Effector CD8-positive, alpha-beta T cell (primary cell): ENCODE measurements at regions not wholly inside any gene's neighbourhood (a gene's known extent, or its start where the extent isn't known, plus 50 kb on each side); places are given as distances from the start of the nearest gene placed in this dataset.
"Not testable (repeated sequence)": the region's sequence is repeated elsewhere in the genome, so short reads cannot be mapped to it uniquely, and the experiment has no call there.

Experiments used
- DNase-seq: peaks from one replicate; lab custom pipeline; 2025; lab: John Stamatoyannopoulos, UW

- DNase-seq: no peak
Observed at GRCh38 chr12:47610686-47611252, 95.1 kb downstream of the RPAP3 start.

GRCh38 chr12:47609806-47610205, 96.0 kb downstream of the RPAP3 start:
- DNase-seq: no peak

GRCh38 chr12:47608671-47609070, 97.2 kb downstream of the RPAP3 start:
- DNase-seq: not testable (repeated sequence)

- no peak for DNase-seq
Observed at GRCh38 chr12:47604221-47604873, 101.5 kb downstream of the RPAP3 start.

- DNase-seq: no peak
Observed at GRCh38 chr12:47602949-47603558, 102.8 kb downstream of the RPAP3 start.

- DNase-seq: no peak
Observed at GRCh38 chr12:47602325-47602724, 103.5 kb downstream of the RPAP3 start.

- no peak for DNase-seq
Observed at GRCh38 chr12:47601071-47601470, 104.8 kb downstream of the RPAP3 start.

GRCh38 chr12:47591795-47592194, 114.0 kb downstream of the RPAP3 start:
- DNase-seq: no peak

- DNase-seq: no peak
Observed at GRCh38 chr12:47591361-47591791, 114.5 kb downstream of the RPAP3 start.

GRCh38 chr12:47590771-47591360, 115.0 kb downstream of the RPAP3 start:
- DNase-seq: no peak

- DNase-seq: no peak
Observed at GRCh38 chr12:47586952-47587669, 118.7 kb downstream of the RPAP3 start.

GRCh38 chr12:47585507-47585906, 120.3 kb downstream of the RPAP3 start:
- no peak for DNase-seq

- no peak for DNase-seq
Observed at GRCh38 chr12:47578836-47579235, 127.0 kb downstream of the RPAP3 start.

GRCh38 chr12:47577206-47577989, 128.4 kb downstream of the RPAP3 start:
- DNase-seq: no peak

- no peak for DNase-seq
Observed at GRCh38 chr12:47576289-47576945, 129.4 kb downstream of the RPAP3 start.

- no peak for DNase-seq
Observed at GRCh38 chr12:47574252-47575021, 131.4 kb downstream of the RPAP3 start.

GRCh38 chr12:47573146-47573659, 132.6 kb downstream of the RPAP3 start:
- DNase-seq: no peak

- no peak for DNase-seq
Observed at GRCh38 chr12:47570151-47570550, 135.7 kb downstream of the RPAP3 start.

GRCh38 chr12:47562201-47562600, 143.6 kb downstream of the RPAP3 start:
- DNase-seq: no peak

- DNase-seq: no peak
Observed at GRCh38 chr12:47561746-47562145, 144.1 kb downstream of the RPAP3 start.
